PC-9 (cell line): ENCODE measurements at regions not wholly inside any gene's neighbourhood (a gene's known extent, or its start where the extent isn't known, plus 50 kb on each side); places are given as distances from the start of the nearest gene placed in this dataset.

Experiments used
- EZH2 ChIP-seq: fragments of 200-600 bp; sonication (generic); IDR thresholded peaks from 2 replicates; pipeline ENCODE4 v1.8.0; 2017; ENCODE audit warnings: antibody characterized with exemption, low read depth
- TF ChIP-seq, protein P1 (sequence below): fragments of 200-600 bp; sonication (generic); conservative IDR thresholded peaks from 2 replicates; pipeline ENCODE4 v1.6.1; 2017; ENCODE audit warnings: mixed run types, antibody characterized with exemption, mild to moderate bottlenecking, moderate library complexity

- TF ChIP-seq, protein P1, sequence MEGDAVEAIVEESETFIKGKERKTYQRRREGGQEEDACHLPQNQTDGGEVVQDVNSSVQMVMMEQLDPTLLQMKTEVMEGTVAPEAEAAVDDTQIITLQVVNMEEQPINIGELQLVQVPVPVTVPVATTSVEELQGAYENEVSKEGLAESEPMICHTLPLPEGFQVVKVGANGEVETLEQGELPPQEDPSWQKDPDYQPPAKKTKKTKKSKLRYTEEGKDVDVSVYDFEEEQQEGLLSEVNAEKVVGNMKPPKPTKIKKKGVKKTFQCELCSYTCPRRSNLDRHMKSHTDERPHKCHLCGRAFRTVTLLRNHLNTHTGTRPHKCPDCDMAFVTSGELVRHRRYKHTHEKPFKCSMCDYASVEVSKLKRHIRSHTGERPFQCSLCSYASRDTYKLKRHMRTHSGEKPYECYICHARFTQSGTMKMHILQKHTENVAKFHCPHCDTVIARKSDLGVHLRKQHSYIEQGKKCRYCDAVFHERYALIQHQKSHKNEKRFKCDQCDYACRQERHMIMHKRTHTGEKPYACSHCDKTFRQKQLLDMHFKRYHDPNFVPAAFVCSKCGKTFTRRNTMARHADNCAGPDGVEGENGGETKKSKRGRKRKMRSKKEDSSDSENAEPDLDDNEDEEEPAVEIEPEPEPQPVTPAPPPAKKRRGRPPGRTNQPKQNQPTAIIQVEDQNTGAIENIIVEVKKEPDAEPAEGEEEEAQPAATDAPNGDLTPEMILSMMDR = no peak
- TF ChIP-seq EZH2 = no peak
Measured at GRCh38 chr2:210913461-210913860, 357.1 kb downstream of the CPS1 start.
